Hepatocyte (in vitro differentiated cells): ENCODE measurements at regions not wholly inside any gene's neighbourhood (a gene's known extent, or its start where the extent isn't known, plus 50 kb on each side); places are given as distances from the start of the nearest gene placed in this dataset.

Source experiments
- DNase-seq: peaks from one replicate; pipeline ENCODE4 v3.0.0-alpha.2; 2016; ENCODE audit warnings: low spot score
- H2AFZ ChIP-seq: fragments of 200-600 bp; sonication (generic); 2 replicates; pipeline ENCODE4 v1.6.0; 2016; ENCODE audit warnings: antibody characterized with exemption, mild to moderate bottlenecking
- H3K27ac ChIP-seq: fragments of 200-600 bp; sonication (generic); 2 replicates; pipeline ENCODE4 v1.5.1; 2016; ENCODE audit warnings: mild to moderate bottlenecking
- H3K27me3 ChIP-seq: fragments of 200-600 bp; sonication (generic); 2 replicates; pipeline ENCODE4 v1.6.1; 2016
- H3K36me3 ChIP-seq: fragments of 200-600 bp; sonication (generic); replicated peaks from 2 replicates; pipeline ENCODE4 v1.5.1; 2016; ENCODE audit warnings: low read depth; ENCODE audit not compliant: insufficient read depth
- H3K4me1 ChIP-seq: fragments of 200-600 bp; sonication (generic); 2 replicates; pipeline ENCODE4 v1.5.1; 2016; ENCODE audit warnings: mild to moderate bottlenecking, moderate library complexity; ENCODE audit not compliant: insufficient read depth
- H3K4me2 ChIP-seq: fragments of 200-600 bp; sonication (generic); 2 replicates; pipeline ENCODE4 v1.6.0; 2016
- H3K4me3 ChIP-seq: fragments of 200-600 bp; sonication (generic); 2 replicates; pipeline ENCODE4 v1.5.1; 2016; ENCODE audit warnings: mild to moderate bottlenecking
- H3K79me2 ChIP-seq: fragments of 200-600 bp; sonication (generic); 2 replicates; pipeline ENCODE4 v1.6.0; 2017; ENCODE audit warnings: mild to moderate bottlenecking
- H3K9me2 ChIP-seq: fragments of 200-600 bp; sonication (generic); replicated peaks from 2 replicates; pipeline ENCODE4 v1.6.0; 2017; ENCODE audit warnings: mild to moderate bottlenecking; ENCODE audit not compliant: insufficient read depth
- H3K9me3 ChIP-seq: fragments of 200-600 bp; sonication (generic); 2 replicates; pipeline ENCODE4 v1.5.1; 2016; ENCODE audit warnings: low read depth, mild to moderate bottlenecking
- H4K20me1 ChIP-seq: fragments of 200-600 bp; sonication (generic); 2 replicates; pipeline ENCODE4 v1.6.0; 2016; ENCODE audit warnings: mild to moderate bottlenecking; ENCODE audit not compliant: insufficient read depth, poor library complexity, severe bottlenecking
- CTCF ChIP-seq: fragments of 200-600 bp; sonication (generic); IDR thresholded peaks from 2 replicates; pipeline ENCODE4 v1.5.1; 2016; ENCODE audit warnings: antibody characterized with exemption, mild to moderate bottlenecking; ENCODE audit not compliant: poor library complexity
- EZH2 ChIP-seq: fragments of 200-600 bp; sonication (generic); IDR thresholded peaks from 2 replicates; pipeline ENCODE4 v1.6.1; 2016; ENCODE audit warnings: antibody characterized with exemption, mild to moderate bottlenecking, borderline replicate concordance
- EZH2phosphoT487 ChIP-seq: fragments of 200-600 bp; sonication (generic); IDR thresholded peaks from one replicate; pipeline ENCODE4 v1.6.1; 2018; ENCODE audit warnings: antibody characterized with exemption, mild to moderate bottlenecking, low read depth, moderate library complexity; ENCODE audit not compliant: unreplicated experiment, severe bottlenecking
- WGBS: methylation state at CpG from one replicate; pipeline ENCODE4 v1.1.6; 2016; ENCODE audit warnings: low lambda C conversion rate; ENCODE audit errors: missing lambda C conversion rate; 5-methylcytosine and 5-hydroxymethylcytosine counted together

- no peak overlapping the region for H3K4me3 ChIP-seq
- WGBS = 75% methylated on average over 13 of the region's 13 CpGs
- H3K4me1 ChIP-seq = peaks cover 16% of the 10 kb centered on the region
- no peaks in the 10 kb centered on the region for H3K36me3 ChIP-seq
- H3K4me2 ChIP-seq = no peak overlapping the region
- H3K9me3 ChIP-seq = no peaks in the 10 kb centered on the region
- no peak for TF ChIP-seq CTCF
- TF ChIP-seq EZH2phosphoT487 = no peak
- TF ChIP-seq EZH2 = no peak
- H3K79me2 ChIP-seq = no peaks in the 10 kb centered on the region
- no peak overlapping the region for H2AFZ ChIP-seq
- no peaks in the 10 kb centered on the region for H4K20me1 ChIP-seq
- no peaks in the 10 kb centered on the region for H3K9me2 ChIP-seq
- H3K27ac ChIP-seq = no peak overlapping the region
- no peak for DNase-seq
- no peaks in the 10 kb centered on the region for H3K27me3 ChIP-seq
These were observed 532.6 kb downstream of the TNS3 start for GRCh38 chr7:47049234-47049774.

GRCh38 chr7:47047384-47047783, 534.5 kb downstream of the TNS3 start:
- Histone ChIP-seq H3K4me2 (no peak overlapping the region), H3K27ac (no peak overlapping the region), H2AFZ (no peak overlapping the region), H3K36me3 (no peaks in the 10 kb centered on the region), H4K20me1 (no peaks in the 10 kb centered on the region), H3K9me3 (no peaks in the 10 kb centered on the region), H3K4me3 (no peak overlapping the region), H3K79me2 (no peaks in the 10 kb centered on the region), H3K27me3 (no peaks in the 10 kb centered on the region), H3K9me2 (no peaks in the 10 kb centered on the region), H3K4me1 (peaks cover 16% of the 10 kb centered on the region)
- TF ChIP-seq EZH2phosphoT487 = no peak
- no peak for TF ChIP-seq CTCF
- TF ChIP-seq EZH2 = no peak
- WGBS = 39% methylated on average over 2 of the region's 2 CpGs
- DNase-seq = no peak

- Histone ChIP-seq H3K4me2 (no peak overlapping the region), H3K36me3 (no peaks in the 10 kb centered on the region), H3K4me3 (no peak overlapping the region), H3K9me3 (no peaks in the 10 kb centered on the region), H3K9me2 (no peaks in the 10 kb centered on the region), H3K4me1 (peaks cover 16% of the 10 kb centered on the region), H3K27me3 (no peaks in the 10 kb centered on the region), H3K79me2 (no peaks in the 10 kb centered on the region), H2AFZ (no peak overlapping the region), H3K27ac (no peak overlapping the region), H4K20me1 (no peaks in the 10 kb centered on the region)
- DNase-seq = no peak
- TF ChIP-seq EZH2phosphoT487 (no peak), CTCF (no peak), EZH2 (no peak)
- 91% methylated on average over 9 of the region's 9 CpGs for WGBS
These were observed 535.0 kb downstream of the TNS3 start for GRCh38 chr7:47046949-47047348.
